Activated CD4-positive, alpha-beta T cell treated with anti-CD3 and anti-CD28 coated beads for 36 hours (primary cell): ENCODE measurements at regions not wholly inside any gene's neighbourhood (a gene's known extent, or its start where the extent isn't known, plus 50 kb on each side); places are given as distances from the start of the nearest gene placed in this dataset.
A peak's percentile ranks its signal among the peaks of the same experiment; 100 is the strongest.
"Not testable (repeated sequence)": the region's sequence is repeated elsewhere in the genome, so short reads cannot be mapped to it uniquely, and the experiment has no call there.

ENCODE experiments used
- ATAC-seq: fragments of 200-7000 bp; cut with Tn5 transposase; one replicate; pipeline ENCODE4 v1.10.0; 2021; ENCODE audit warnings: mild to moderate bottlenecking, moderate library complexity
- CTCF ChIA-PET: fragments of 350-600 bp; sonication (Branson Sonifier 250); formaldehyde crosslinking; loops from one replicate; lab custom pipeline; 2021; ENCODE audit warnings: antibody characterized with exemption; lab: Charles Lee
- POLR2A ChIA-PET: fragments of 350-600 bp; sonication (Branson Sonifier 250); formaldehyde crosslinking; loops from one replicate; lab custom pipeline; 2021; ENCODE audit warnings: antibody characterized with exemption, inconsistent platforms; lab: Charles Lee
- DNase-seq: peaks from one replicate; pipeline ENCODE4 v3.0.0-alpha.2; 2020
- H3K27ac Mint-ChIP-seq: one replicate; pipeline ENCODE4 v1.8.0; 2021; ENCODE audit warnings: mixed read lengths
- H3K27me3 Mint-ChIP-seq: one replicate; pipeline ENCODE4 v1.8.0; 2021; ENCODE audit warnings: mixed read lengths
- H3K36me3 Mint-ChIP-seq: one replicate; pipeline ENCODE4 v1.8.0; 2021; ENCODE audit warnings: low read depth, mixed read lengths
- H3K4me1 Mint-ChIP-seq: one replicate; pipeline ENCODE4 v1.8.0; 2021; ENCODE audit warnings: mixed read lengths
- H3K4me3 Mint-ChIP-seq: one replicate; pipeline ENCODE4 v1.8.0; 2021; ENCODE audit warnings: mild to moderate bottlenecking, moderate library complexity, mixed read lengths
- H3K9me3 Mint-ChIP-seq: one replicate; pipeline ENCODE4 v1.8.0; 2021; ENCODE audit warnings: low read depth, mixed read lengths
- intact Hi-C, 2 experiments: fragments of 100-400 bp; cut with DNase I in 1 of 2; cut with micrococcal nuclease in 1 of 2; formaldehyde crosslinking; loops; one replicate each; pipeline versions ENCODE4 v1.14.2 to v1.15.1; 2022 to 2024; cut with DNase I, micrococcal nuclease

DNA sequence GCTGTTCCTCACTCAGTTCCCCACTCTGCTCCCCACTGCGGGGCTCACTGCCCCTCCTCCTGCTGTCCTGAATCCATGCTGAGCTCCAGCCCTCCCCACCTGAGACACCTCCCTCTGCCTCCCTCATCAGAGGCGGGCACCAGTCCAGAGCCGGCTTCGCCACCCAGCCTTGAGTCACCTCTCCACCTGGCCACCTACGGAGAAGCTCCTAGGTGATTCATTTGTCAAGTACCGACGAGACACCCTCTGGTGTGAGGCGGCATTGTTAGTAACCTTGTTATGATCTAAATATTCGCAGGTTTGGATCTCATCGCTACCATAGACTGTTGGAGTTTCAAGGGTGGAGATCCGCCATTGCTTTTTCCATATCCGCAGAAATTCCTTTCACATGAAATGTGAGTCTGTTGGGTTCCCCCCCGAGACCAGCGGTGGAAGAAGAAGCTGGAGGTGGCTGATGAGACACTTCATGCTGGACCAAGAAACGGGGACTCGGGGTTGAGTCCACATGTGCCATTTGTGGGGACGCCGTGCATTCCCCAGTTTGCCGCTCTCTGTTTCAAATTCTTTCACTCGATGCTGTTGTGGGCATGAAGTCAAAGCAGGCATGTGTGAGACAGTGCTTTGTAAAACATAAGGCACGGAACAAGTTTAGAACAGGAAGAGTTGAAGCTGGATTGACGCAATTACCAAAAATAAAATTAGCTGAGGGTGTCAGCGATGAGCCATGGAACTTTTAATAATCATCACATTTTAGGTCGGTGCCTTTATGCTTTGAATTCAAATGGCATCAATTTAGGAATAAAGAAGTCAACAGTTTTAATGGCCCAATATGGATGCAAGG is 259.8 kb upstream of the HDAC4 start:
- ATAC-seq (no peak), DNase-seq (no peak)
- no peak overlapping the region for H3K27ac Mint-ChIP-seq
- no peak overlapping the region for H3K4me3 Mint-ChIP-seq
- ChIA-PET CTCF (interaction anchor here (0.7 kb wide), 1 partner anchor 80 kb away, joined by 4 read pairs; no protein-coding TSS in a partner anchor), POLR2A (interaction anchor here (0.6 kb wide), 1 partner anchor 31 kb away, joined by 5 read pairs; no protein-coding TSS in a partner anchor)
- H3K9me3 Mint-ChIP-seq, result no peaks in the 10 kb centered on the region
- no peaks in the 10 kb centered on the region for H3K36me3 Mint-ChIP-seq
- no peaks in the 10 kb centered on the region for H3K4me1 Mint-ChIP-seq
- H3K27me3 Mint-ChIP-seq, result peaks cover 13% of the 10 kb centered on the region
- intact Hi-C loops, result no loop called here

DNA sequence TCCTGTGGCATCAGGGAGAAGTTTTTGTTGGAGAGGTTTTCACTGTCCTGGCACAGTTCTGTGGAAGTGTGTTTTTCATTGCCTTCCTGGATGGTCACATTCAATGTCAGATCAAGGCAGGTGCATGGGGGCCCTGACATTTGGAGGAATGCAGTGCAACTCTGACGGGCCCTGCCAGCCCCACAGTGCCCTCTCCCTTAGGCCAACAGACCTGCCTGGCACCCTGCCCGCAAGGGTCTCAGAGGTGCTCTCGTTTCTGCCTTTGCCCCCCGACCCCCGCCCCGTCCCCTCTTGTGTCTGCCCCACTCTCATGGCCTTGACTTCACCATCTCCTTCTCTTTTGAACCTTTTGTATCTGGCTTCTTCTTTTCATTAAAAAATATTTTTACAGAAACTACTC is 257.2 kb upstream of the HDAC4 start:
- ChIA-PET POLR2A (no interaction called here), CTCF (no interaction called here)
- intact Hi-C loops, result no loop called here
- peaks cover 13% of the 10 kb centered on the region for H3K27me3 Mint-ChIP-seq
- H3K9me3 Mint-ChIP-seq, result no peaks in the 10 kb centered on the region
- H3K27ac Mint-ChIP-seq, result no peak overlapping the region
- DNase-seq (no peak), ATAC-seq (no peak)
- no peaks in the 10 kb centered on the region for H3K4me1 Mint-ChIP-seq
- no peak overlapping the region for H3K4me3 Mint-ChIP-seq
- no peaks in the 10 kb centered on the region for H3K36me3 Mint-ChIP-seq

DNA sequence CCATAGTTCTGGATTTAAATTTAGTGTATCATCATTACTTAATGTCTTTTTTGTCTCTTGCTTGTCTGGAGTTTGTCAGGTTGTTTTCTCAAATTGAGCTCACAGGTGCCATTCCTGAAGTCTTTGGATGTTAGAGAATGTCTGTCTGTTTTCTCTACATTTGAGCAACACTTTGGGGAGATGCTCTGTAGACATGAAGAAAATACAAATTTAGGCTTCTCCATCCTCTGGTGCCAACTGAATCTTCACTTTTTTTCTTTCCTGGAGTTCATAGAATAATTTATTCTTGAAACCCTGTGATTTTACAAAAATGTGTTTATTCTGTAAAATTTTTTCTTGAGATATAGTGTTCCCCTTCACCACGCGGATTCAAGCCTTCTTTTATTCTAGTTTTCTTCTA is 256.4 kb upstream of the HDAC4 start:
- Mint-ChIP-seq H3K4me3 (no peak overlapping the region), H3K36me3 (no peaks in the 10 kb centered on the region), H3K27ac (no peak overlapping the region), H3K9me3 (no peaks in the 10 kb centered on the region), H3K4me1 (no peaks in the 10 kb centered on the region), H3K27me3 (peaks cover 7% of the 10 kb centered on the region)
- intact Hi-C loops, result no loop called here
- ChIA-PET CTCF (interaction anchor here (1.3 kb wide), 1 partner anchor 11 kb away, joined by 3 read pairs; no protein-coding TSS in a partner anchor), POLR2A (no interaction called here)
- DNase-seq (no peak), ATAC-seq (no peak)

DNA sequence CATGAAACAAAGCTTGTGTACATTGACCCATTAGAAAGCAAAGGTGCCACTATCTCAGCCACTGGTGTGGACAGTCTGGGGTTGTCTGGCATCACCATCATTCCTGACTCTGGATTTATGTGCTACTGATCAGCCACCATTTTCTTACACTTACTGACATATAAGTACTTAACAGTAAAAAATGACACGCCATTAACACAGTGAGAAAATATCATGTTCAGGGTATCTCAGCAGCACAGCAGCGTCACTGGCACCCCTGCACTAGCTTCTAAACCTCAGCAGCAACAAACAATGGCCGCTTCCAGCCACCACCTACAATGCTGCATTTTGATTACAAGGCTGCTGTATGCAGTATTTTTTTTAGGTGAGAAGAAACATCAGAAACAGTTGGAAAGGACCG is 253.4 kb upstream of the HDAC4 start:
- POLR2A ChIA-PET, result no interaction called here
- CTCF ChIA-PET, result interaction anchor here (0.8 kb wide), 1 partner anchor 280 kb away, joined by 3 read pairs; no protein-coding TSS in a partner anchor
- no peak overlapping the region for H3K4me3 Mint-ChIP-seq
- peaks cover 4% of the 10 kb centered on the region for H3K4me1 Mint-ChIP-seq
- H3K27ac Mint-ChIP-seq, result no peak overlapping the region
- intact Hi-C loops, result no loop called here
- H3K9me3 Mint-ChIP-seq, result peaks cover 1% of the 10 kb centered on the region
- no peaks in the 10 kb centered on the region for H3K36me3 Mint-ChIP-seq
- no peaks in the 10 kb centered on the region for H3K27me3 Mint-ChIP-seq
- DNase-seq (no peak), ATAC-seq (no peak)

DNA sequence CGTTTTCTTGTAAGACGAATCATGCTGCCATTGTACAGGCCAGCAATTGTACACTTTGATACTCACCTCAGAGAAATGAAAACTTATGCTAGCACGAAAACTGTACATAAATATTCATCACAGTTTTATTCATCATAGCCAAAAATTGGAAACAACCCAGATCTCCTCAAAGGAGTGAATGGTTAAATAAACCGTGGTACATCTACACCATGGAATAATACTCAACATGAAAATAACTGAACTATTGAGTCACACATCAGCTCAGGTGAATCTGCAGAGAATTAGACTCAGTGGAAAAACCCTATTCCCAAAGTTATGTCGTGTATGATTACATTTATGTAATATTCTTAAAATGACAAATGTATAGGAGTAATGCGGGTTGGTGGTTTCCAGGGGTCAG is 251.0 kb upstream of the HDAC4 start:
- Mint-ChIP-seq H3K27ac (no peak overlapping the region), H3K4me3 (no peak overlapping the region), H3K27me3 (no peaks in the 10 kb centered on the region), H3K9me3 (peaks cover 4% of the 10 kb centered on the region), H3K36me3 (no peaks in the 10 kb centered on the region), H3K4me1 (peaks cover 4% of the 10 kb centered on the region)
- CTCF ChIA-PET, result interaction anchor here (0.6 to 0.8 kb wide), 2 partner anchors 186 to 477 kb away, joined by 3 to 4 read pairs; no protein-coding TSS in a partner anchor
- no peak for DNase-seq
- POLR2A ChIA-PET, result no interaction called here
- ATAC-seq, result peak; percentile 39
- intact Hi-C loops, result no loop called here

DNA sequence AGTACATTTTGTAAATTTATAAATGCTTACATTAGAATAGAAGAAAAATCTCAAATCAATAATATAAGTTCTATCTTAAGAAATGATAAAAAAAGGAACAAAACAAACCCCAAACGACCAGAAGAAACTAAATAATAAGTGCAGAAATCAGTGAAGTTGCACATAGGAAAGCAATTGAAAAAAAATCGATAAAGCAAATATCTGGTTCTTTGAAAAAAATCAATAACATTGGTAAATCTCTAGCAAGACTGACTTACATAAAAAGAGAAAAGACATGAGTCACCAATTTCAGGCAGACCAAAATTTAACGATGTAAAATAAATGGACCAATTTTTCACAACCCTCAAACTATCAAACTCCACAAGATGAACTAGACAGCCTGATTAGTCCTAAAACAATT is 249.9 kb upstream of the HDAC4 start:
- intact Hi-C loops, result no loop called here
- DNase-seq (no peak), ATAC-seq (no peak)
- Mint-ChIP-seq H3K4me1 (peaks cover 4% of the 10 kb centered on the region), H3K9me3 (peaks cover 4% of the 10 kb centered on the region), H3K36me3 (no peaks in the 10 kb centered on the region), H3K27ac (no peak overlapping the region), H3K27me3 (no peaks in the 10 kb centered on the region), H3K4me3 (no peak overlapping the region)
- ChIA-PET CTCF (no interaction called here), POLR2A (no interaction called here)

DNA sequence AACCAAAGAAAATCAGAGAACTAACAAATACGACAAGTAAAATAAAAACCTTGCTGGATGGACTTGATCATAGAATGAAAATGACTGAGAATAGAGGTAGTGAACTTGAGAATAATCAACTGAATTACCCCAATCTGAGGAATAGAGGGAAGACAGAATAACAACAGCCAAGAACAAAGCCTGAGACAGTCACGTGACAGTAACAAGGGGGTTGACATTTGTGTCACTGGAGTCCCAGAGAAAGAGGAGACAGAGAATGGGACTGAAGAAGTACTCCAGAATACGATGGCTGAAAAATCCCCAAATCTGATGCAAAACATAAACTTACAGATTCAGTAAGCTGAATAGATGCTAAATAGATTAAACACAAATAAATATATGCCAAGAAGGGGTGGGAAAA is 248.5 kb upstream of the HDAC4 start:
- no peak overlapping the region for H3K4me3 Mint-ChIP-seq
- ATAC-seq, result no peak
- POLR2A ChIA-PET, result no interaction called here
- H3K9me3 Mint-ChIP-seq, result peaks cover 4% of the 10 kb centered on the region
- intact Hi-C loops, result no loop called here
- no peak for DNase-seq
- H3K27ac Mint-ChIP-seq, result no peak overlapping the region
- H3K36me3 Mint-ChIP-seq, result no peaks in the 10 kb centered on the region
- peaks cover 4% of the 10 kb centered on the region for H3K4me1 Mint-ChIP-seq
- CTCF ChIA-PET, result no interaction called here
- no peaks in the 10 kb centered on the region for H3K27me3 Mint-ChIP-seq

DNA sequence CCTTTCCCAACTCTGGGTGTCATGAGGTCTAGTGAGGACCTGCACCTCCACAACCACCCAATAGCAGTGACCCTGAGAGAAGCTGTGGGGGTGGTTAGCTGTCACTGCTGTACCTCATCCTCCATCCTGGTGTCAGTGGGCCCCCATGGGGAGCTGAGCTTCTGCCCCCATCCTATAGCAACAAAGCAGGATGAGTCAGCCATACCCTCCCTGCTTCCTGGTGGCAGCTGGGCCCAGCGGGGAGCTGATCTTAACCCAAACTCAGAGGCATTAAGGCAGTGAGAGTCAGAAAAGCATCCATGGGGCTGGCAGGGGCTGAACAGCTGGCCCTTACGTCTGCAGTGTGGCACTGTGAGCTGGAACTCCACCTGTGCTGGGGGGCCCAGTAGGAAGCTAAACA is 247.8 kb upstream of the HDAC4 start:
- CTCF ChIA-PET, result interaction anchor here (0.5 kb wide), 1 partner anchor 508 kb away, joined by 3 read pairs; no protein-coding TSS in a partner anchor

DNA sequence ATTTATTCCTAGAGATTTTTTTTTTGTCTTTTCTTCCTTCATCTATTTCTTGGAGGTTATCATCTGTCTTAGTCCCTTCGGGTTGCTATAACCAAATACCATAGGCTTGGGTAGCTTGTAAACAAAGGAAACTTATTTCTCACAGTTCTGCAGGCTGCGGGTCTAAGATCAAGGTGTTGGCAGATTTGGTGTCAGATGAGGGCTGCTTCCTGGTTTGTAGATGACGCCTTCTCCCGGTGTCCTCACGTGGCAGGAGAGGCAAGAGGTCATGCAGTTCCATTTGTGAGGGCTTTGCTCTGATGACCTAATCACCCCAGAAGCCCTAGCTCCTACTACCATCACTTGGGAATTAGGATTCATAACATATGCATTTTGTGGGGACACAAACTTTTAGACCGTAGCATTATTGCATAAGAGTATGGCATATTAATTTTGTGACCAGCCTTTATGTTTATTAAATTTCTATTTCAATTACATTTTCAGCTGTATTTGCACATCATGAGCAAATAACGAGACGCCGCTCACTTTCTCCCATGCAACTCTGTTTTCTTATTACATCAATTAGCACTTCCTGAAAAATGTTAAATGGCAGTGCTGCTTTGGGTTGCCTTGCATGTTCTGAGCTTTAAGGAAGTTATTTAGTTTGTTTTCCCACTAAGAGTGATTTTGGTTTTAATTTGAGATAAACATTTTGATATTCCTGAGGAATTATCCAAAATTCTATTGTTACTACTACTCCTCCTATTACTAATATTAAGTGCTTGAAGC is 246.4 kb upstream of the HDAC4 start:
- CTCF ChIA-PET, result interaction anchor here (2.3 kb wide), 1 partner anchor 11 kb away, joined by 6 read pairs; no protein-coding TSS in a partner anchor
- Mint-ChIP-seq H3K4me1 (peaks cover 4% of the 10 kb centered on the region), H3K36me3 (no peaks in the 10 kb centered on the region), H3K27me3 (no peaks in the 10 kb centered on the region), H3K27ac (no peak overlapping the region), H3K9me3 (peaks cover 4% of the 10 kb centered on the region), H3K4me3 (no peak overlapping the region)
- ATAC-seq (no peak), DNase-seq (no peak)
- POLR2A ChIA-PET, result no interaction called here
- intact Hi-C loops, result no loop called here

More for the DNA sequence above, 247.8 kb upstream of the HDAC4 start:
- ATAC-seq (no peak), DNase-seq (no peak)
- H3K9me3 Mint-ChIP-seq, result peaks cover 4% of the 10 kb centered on the region
- no peak overlapping the region for H3K4me3 Mint-ChIP-seq
- H3K27me3 Mint-ChIP-seq, result no peaks in the 10 kb centered on the region
- POLR2A ChIA-PET, result no interaction called here
- H3K4me1 Mint-ChIP-seq, result peaks cover 4% of the 10 kb centered on the region
- H3K36me3 Mint-ChIP-seq, result no peaks in the 10 kb centered on the region
- intact Hi-C loops, result no loop called here
- no peak overlapping the region for H3K27ac Mint-ChIP-seq

DNA sequence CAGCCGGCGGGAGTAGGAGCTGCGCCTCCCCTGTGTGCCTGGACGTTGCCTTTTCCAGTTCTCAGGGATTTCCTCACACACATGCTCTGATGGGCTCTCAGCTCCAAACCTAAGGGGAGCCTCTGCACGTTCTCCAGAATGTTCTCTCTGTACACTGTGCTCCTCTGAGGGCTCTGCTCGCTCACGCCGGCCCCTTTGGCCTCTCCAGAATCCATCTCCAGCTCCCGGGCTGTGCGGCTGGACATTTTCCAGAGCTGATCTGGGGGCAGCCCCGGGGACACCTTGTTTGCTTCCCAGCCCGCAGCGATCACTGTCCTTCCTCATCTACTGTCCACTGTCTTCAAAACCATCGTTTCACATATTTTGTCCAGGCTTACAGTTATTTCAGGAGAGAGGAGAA is 245.4 kb upstream of the HDAC4 start:
- Mint-ChIP-seq H3K4me3 (no peak overlapping the region), H3K4me1 (no peaks in the 10 kb centered on the region)
- ATAC-seq, result no peak

DNA sequence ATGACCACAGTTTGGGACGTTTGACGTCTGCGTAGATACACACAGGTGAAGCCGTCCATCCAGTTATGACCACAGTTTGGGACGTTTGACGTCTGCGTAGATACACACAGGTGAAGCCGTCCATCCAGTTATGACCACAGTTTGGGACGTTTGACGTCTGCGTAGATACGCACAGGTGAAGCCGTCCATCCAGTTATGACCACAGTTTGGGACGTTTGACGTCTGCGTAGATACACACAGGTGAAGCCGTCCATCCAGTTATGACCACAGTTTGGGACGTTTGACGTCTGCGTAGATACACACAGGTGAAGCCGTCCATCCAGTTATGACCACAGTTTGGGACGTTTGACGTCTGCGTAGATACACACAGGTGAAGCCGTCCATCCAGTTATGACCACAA is 243.8 kb upstream of the HDAC4 start:
- H3K4me3 Mint-ChIP-seq, H3K27me3 Mint-ChIP-seq, H3K27ac Mint-ChIP-seq, H3K4me1 Mint-ChIP-seq, H3K9me3 Mint-ChIP-seq, intact Hi-C loops, H3K36me3 Mint-ChIP-seq, ATAC-seq, CTCF ChIA-PET, POLR2A ChIA-PET, DNase-seq: not testable (repeated sequence)

More for the DNA sequence above, 245.4 kb upstream of the HDAC4 start:
- Mint-ChIP-seq H3K9me3 (peaks cover 4% of the 10 kb centered on the region), H3K27ac (no peak overlapping the region), H3K36me3 (no peaks in the 10 kb centered on the region), H3K27me3 (no peaks in the 10 kb centered on the region)
- DNase-seq, result no peak
- ChIA-PET POLR2A (no interaction called here), CTCF (interaction anchor here (1.4 to 2.3 kb wide), 2 partner anchors 10 to 11 kb away, joined by 3 to 6 read pairs; no protein-coding TSS in a partner anchor)
- intact Hi-C loops, result no loop called here
